NAMALWA (cell line): ENCODE measurements at regions not wholly inside any gene's neighbourhood (a gene's known extent, or its start where the extent isn't known, plus 50 kb on each side); places are given as distances from the start of the nearest gene placed in this dataset.

ENCODE experiments used
- DNase-seq: peaks from one replicate; pipeline ENCODE4 v3.0.0-alpha.2; 2015; ENCODE audit warnings: low spot score

DNA sequence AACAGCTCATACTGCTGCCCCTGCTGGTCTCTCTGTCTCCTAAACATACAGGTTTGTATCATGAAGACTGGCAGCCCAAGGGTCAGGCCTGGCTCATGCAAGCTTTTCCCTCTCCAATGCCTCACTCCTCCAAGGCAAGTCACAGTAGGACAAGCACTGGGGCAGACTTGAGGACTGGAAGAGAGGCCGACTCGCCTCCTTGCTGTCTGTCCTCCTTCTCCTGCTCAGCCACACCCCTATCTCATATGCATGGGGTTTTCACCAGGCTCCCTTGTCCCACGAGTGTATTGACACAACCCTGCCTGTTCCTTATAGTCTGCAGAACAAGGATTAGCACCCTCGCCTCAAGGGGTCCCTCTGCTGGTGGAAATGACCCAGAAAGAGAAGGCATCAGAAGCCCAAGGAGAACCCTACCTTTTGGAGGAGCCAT, 223.7 kb downstream of the SOX11 start:
- peak; percentile 59 for DNase-seq

DNA sequence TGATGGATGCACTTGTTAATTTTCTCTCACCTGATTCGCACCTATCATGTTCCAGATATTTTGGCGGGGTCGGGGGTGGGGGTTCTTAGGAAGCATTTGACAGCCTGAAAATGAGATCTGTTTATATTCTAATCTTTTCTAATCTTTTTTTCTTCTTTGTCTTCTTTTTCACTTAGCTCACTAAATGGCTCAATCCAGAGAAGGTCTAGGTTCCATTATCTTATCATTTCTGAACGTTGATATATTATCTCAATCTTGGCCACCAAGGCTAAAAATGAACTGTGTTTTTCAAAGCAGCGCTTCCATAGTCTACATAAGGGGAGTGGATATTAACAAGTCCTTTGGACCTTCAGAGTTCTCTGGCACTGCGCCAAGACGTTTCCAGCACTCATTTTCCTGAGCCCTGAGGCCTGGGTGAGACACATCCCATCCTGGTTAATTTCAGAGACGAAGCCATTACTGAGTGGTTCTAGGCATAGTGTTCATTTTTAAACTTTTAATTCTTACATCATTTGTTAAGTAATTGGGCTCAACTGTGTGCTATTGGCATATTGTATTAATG, 229.0 kb downstream of the SOX11 start:
- no peak for DNase-seq

DNA sequence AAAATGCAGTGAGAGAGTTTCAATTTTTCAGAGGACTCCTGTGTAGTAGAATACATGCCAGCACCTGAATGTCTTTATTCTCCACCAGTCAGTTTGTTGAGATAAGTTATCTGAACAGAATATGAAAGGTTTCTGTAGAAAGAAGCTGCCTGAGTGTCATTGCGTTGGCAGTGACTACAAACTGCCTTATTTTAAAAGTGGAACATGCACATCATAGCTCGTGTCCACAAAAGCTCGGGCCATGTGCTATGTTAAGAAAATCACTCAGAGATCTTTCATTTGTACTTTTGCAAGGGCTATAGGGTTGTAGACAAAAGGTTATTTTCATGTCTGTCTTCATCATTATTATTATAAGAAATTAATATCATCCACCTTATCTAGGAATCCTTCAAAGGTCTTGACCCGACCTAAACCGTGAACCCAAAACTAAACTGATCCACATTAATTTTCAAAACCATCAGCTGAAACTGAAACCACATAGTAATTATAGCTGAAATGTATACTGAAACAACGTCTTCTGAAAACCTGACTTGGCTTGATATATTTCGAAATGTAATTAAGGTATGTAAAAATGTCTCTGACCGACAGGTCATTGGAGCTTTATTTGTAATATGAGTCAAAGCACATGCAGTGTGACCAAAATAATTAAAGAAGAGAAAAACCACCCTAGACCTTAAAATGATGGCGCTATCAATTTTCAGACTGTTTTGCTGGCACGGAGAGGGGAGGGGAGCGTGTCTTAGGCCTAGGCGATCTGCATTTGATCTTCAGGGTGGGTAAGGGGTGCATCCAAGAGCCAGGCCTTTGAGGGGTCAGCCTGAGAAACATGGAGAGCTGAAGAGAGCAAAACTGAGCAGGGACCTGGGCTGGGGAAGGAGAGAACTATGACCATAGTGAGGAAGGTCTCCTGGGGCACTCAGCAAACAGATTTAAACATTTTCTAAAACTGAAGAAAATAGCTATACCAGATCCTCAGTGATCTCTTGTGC, 232.1 kb downstream of the SOX11 start:
- no peak for DNase-seq

DNA sequence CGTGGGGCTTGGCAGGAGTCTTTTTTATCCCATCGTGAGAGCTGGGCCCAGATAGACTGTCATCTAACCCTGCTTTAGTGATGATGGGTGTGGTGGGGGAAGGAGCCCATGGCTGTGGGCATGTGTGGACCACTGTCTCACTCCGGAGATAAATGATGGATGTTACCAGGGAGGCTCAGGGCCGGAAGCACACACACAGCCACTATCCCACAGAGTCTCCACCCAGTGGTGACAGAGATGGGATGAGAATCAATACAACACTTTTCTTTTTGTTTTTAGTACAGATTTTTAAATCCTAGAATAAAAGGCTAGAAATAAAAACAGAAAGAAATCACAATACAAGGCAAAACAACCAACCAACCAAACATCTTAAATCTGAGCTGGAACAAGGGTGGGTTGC, 233.4 kb downstream of the SOX11 start:
- no peak for DNase-seq

DNA sequence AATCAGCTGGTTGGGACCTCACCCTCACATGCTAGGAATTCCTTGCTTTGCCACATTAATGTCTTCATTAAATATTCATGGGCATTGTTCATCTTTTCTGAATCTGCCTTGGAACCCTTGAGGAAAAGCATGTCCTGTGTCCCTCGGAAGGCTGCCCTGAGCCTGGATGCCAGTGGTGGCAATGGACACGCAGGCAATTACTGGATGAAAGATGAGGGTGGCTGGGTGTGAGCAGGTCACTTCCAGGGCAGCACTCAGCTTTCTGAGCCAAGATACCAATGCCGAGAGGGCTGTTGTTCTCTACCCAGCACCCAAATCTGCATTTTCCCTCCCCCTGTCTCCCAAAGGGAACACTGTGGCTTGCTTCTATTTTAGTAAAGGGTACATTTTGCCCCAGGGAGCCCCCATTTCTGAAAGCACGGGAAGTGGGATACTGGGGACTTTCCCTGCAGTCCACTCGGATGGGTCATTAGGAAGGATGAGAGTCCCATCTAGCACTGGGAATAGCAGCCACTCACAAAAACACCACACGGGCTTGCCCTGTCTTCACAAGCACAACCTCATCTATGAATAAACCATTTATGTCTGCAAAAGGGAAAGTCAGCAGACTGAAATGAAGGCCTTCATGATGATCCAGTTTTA, 234.8 kb downstream of the SOX11 start:
- DNase-seq = no peak

DNA sequence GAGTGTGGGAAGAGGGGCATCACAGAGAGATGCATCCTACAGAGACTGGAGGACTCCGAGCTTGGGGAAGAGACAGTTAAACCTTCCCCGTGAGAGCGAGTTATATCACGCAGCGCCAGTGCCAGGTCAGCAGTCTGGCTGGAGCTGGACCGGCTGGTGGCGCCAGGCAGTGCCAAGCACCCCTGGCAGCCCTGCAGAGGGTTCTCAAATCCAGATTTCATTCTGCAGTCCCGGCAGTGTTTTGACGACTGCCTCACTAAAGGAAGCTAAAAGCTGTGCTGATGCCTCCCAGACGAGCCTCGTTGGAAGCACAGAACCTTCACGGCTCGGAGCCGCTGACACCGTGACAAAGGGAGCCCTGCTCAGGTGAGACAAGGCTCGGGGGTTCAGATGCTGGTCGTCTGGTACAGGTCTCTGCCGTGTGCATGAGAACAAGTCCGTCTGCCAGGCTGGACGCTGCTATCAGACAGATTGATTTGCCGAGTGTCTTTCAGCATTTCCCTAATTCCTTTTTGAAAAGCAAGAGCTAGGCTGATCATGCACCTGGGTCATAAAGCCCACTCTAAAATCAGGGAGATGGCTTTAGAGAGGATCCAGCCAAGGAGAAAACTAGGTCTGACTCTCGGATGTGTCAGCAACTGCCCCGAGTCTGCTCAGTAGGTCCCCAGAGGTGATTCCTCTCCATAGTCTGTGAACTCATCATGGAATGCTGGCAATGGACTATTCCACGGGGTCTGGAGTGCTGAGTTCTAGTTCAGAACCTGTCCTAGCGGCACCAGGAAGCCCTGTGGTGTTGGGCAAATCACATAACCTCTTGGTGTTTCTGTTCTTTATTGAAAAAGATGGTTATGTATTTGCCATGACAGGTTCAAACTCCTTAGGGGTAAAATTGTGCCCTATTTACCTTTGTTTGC, 240.6 kb downstream of the SOX11 start:
- no peak for DNase-seq

DNA sequence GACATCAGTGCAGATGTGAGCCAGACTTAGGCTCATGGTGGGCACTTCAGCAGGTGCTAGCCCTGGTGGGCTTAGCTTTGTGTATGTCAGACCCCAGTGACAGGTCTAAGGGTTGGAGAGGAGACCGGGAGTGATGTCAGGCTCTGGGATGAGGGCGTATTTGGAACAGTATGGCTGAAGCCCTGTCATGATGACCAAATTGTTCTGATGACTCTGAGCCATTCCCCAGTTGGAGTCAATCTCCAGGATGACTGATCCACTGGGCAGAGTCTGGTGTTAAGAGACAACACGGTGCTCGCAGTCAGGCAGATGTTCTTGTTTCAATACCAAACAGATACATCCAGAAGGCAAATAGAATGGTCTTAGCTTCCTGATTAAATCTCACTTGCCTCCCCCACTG, 241.5 kb downstream of the SOX11 start:
- no peak for DNase-seq

DNA sequence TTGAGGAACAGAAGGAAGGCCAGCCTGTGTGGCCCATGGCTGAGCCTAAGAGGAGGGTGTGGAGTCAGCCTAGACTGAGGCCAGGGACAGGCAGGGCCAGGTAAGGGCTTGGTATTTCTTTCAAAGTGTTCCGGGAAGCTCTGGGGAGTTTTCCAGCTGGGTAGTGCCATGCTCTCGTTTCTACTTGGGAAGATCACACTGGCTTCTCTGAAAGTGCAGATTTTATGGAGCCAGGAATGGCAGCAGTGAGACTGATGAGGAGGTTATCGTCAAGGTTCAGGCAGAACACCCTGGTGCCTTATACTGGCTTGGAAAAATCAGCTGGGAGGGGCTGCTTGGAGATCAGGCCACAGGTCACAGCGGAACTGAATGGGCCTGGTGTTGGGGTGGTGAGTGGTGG, 245.1 kb downstream of the SOX11 start:
- no peak for DNase-seq

DNA sequence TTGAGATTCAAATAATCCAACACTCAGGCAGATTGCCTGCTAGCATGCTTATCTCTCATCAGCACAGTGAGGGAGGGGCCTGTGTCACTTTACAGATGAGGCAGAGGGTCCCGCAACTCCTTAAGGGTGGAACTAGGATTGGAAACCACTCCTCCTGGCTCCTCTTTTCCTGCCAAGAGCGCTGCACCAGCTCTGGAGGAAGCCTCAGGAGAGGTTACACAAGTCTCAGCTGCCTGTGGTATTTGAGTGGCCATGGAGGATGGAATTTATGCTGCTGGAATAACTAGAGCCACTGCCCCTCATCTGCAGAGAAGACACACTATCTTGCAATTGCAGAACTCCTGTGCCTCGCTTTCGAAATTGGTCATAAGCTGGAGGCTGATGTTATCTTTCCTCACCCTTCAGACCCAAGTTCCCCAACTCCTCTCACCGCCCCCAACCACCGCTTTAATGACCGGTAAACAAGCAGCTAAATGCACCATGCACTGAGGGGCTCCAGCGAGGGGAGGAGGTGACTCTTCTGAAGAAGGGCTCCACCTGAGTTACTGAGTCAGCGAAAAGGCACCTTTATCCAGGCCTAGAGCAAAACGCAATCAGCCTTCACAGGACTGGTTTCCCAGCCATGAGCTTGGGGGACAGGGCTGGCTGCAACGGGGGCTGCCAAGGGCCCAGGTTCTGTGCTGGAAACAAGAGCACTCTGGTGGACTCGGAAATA, 245.8 kb downstream of the SOX11 start:
- no peak for DNase-seq

DNA sequence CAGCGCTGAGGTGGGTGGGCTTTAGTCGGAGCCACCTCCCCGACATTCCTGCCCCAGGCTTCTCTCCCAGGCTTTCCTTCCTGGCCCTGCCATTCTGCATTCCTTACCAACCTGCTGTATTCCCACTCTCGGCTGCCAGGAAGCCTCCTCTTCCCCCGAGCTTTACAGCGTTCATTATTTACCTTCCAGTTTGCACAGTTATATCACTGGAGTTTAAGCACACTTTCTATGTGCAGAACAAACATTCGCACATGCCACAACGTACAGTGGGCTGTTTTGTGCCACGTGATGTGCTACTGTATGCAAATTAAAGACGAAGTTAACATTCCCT, 246.3 kb downstream of the SOX11 start:
- DNase-seq = no peak

DNA sequence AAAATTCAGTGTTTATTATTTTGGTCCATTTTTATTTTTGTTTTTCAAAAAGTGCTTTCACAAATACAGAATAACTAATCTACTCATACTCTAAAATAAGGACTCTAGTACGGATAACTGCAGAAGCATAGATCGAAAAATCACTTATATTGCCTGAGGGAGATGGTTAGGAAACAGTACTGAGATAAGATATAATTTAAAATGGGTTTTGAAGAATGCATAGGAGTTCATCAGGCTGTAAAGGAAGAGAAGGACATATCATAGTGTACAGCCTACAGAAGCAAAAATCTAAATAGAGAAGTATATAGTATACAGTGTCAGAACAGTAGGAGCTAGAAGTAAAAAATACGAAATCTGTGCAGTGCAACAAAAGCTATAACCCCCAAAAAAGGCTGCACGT, 247.4 kb downstream of the SOX11 start:
- DNase-seq = no peak

DNA sequence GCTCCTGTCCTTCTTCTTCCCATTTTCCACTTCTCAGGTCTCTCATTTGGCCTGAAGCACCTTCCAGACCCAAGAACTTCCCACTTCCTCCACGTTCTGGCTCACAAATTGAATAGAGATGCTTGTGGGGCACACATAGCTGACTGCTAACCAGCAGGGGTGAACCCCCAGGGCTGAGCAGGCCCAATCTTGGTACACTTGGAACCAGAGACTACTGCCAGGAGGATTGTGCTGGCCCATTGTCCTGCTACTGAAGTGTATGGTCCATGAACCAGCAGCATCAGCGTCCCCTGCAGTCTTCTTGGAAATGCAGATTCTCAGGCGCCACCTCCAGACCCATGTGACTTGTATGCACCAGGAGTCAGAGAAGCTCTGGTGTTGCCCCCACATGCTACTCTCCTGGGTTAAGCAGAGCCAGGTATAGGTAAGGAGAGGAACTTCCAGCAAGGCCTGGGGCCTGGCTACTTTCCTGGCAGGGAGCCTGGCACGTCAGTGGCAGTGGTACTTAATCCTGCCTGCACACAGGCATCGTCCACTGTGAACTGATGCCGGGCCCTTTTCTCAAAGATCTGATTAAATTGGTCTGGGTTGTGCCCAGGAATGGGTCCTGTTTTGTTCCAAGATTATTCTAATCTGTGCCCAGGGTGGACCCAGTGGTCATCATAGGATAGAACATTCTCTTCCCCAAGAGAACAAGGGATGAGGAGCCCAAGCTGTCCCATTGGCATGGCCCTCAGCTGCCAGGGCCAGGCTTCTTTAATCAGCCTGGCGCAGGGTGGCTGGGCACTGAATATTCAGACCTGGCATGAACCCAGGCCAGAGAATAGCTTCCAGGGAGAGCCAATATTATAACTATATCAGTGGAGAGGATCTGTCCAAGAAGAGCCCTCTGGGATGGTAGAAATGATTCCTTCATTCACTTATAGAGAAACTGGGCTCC, 248.7 kb downstream of the SOX11 start:
- DNase-seq = no peak

DNA sequence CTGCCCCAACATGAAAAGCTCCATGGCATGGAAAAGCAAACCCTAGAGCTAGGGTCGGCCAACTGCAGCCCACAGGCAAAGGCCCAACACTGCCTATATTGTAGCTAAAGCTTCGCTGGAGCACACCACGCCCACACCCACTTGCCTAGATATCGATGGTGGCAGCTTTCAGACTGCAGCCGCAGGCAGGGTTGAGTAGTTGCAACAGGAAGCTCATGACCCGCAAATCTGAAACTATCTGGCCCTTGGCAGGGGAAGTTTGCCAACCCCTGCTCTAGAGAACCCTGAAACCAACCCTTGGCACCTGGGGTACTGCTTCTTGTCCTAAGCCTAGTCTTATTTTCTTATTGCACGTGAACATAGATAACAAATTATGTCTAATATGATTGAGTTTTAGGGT, 250.0 kb downstream of the SOX11 start:
- DNase-seq = no peak

DNA sequence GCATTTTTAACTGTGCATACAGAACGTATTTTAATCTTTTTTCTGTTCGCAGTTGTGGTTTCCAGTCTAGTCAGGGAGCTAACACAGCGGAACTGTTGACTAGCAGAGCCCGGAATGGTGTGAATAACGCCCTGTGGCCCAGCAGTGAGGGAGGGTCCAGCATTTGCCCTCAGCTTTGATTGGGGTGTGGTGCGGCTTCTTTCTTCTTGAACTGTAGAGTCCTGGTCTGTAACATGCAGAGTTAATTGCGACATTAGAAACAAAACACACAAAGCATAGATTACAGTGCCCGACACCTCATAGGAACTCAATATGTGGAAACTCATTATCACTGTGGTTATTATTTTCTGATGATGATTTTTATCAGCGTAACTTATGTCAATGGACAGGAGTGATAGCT, 253.6 kb downstream of the SOX11 start:
- DNase-seq = no peak

DNA sequence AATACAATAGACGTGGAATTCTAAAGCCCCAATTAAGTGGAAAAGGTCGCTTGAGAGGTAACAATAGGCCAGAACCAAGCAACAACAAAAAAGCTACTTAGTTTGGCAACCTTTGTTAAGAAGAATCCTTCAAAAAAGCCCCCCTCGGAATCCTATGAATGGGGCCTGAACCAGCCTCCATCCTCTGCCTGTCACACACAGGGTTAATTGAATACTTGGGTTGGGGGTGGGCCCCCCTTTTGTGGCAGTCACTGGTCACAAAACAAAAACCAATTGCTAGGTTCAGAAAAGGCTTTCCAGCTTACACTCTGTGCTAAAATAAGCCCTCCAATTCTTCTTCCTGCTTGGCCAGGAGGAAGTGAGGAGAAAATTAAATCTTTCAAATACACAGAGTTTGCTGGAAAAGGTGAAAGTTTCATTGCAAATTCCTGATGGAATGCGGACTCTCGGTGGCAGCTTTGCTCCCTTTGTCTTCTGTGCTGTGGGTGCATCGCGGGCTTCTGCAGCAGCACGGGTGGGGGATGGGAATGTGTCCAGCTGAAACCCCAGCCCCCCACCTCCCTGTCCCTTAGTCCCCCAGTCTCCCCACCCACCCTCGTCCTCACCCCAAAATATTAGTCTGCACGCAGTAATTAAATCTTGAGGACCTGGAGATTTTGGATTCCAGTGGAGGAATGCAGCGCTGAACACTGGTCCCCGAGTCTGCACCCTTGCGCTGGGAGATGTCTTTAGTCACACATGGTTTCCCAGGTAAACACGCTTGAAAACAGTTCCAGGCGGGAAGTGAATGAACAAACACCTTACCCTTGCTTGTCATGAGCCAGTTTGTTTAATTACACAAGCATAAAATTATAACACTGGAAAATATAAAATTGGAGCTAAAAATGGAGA, 254.3 kb downstream of the SOX11 start:
- DNase-seq = no peak

DNA sequence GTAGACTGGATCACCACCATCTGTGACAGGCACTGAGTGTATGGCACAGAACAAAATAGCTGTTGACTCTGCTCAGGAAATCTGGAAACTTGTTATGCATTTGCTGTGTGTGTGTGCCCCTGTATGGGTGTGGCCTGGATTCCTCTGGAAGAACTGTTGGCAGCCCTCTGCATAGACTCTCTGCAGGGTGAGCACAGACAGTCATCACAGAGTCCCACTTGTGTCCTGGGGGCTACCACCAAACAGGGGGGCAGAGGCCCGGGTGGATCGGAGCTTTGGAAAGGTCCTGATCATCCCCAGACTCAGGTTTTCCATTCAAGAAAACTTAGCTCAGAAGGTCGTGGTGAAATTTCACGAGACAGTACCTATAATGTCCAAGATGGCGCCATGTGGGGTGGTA, 258.6 kb downstream of the SOX11 start:
- no peak for DNase-seq

DNA sequence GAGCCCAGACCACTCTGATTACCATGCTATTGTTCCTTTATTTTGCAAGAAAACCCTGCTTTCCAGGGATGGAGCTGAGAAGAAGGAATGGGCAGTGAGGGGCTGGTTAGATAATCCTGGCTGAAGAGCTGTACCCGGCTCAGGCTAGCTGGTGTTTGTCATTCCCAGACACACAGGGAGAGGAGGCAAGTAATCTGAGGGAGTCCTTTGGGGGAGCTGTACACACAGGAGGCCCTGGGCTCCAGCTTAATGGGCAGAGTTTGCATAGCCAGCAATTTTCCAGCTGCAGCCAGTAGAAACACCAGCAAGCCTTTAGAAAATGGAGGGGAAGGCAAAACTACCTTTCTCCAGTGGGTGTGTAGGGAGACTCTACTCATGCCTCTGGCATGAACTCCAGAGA, 259.3 kb downstream of the SOX11 start:
- DNase-seq = no peak

DNA sequence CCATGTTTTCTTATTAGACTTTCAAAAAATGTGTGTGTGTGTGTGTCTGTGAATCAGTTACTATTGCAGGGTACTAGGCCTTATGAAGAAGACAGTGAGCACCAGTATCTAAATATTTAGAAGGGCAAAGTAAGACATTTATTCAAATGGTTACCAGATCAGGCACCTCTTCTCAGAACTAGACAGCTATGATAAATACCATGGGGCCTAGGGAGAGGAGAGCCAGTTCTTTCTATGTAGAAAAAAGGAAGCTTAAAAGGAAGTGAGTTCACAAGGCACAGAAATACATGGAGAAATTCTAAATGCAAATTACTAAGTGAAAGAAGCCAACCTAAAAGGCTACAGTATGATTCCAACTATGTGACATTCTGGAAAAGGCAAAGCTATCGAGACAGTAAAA, 261.3 kb downstream of the SOX11 start:
- DNase-seq = no peak

DNA sequence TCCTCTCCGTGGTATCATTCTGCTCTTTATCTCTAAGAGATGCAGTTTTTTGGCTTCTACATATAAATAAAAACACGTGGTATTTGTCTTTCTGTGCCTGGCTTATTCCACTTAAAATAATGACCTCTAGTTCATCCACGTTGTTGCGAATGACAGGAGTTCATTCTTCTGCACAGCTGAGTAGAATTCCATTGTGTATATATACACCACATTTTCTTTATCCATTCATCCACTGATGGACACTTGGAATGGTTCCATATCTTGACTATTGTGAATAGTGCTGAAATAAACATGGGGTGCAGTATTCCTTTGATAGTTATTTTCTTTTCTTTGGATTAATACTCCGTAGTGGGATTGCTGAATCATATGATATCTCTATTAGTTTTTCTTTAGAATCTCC, 262.3 kb downstream of the SOX11 start:
- DNase-seq = no peak
